DMS153 (cell line): ENCODE measurements at regions not wholly inside any gene's neighbourhood (a gene's known extent, or its start where the extent isn't known, plus 50 kb on each side); places are given as distances from the start of the nearest gene placed in this dataset.

Experiments used
- DNase-seq: peaks from one replicate; lab custom pipeline; 2025; lab: John Stamatoyannopoulos, UW

DNA sequence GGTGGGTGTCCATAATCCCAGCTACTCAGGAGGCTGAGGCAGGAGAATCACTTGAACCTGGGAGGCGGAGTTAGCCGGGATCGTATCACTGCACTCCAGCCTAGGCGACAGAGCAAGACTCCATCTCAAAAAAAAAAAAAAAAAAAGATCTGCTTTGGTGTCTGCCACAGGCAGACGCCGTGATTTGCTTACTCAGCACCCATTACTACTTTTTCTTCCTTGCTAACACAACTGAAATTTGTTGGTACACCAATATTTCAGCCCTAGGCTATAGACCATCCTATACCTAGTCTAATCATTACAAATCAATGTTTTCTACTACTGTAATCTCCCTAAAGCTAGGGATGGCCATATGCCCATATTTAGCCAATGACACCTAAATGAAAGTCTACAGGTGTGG lies 53.5 kb upstream of the PARD3 start:
- no peak for DNase-seq

DNA sequence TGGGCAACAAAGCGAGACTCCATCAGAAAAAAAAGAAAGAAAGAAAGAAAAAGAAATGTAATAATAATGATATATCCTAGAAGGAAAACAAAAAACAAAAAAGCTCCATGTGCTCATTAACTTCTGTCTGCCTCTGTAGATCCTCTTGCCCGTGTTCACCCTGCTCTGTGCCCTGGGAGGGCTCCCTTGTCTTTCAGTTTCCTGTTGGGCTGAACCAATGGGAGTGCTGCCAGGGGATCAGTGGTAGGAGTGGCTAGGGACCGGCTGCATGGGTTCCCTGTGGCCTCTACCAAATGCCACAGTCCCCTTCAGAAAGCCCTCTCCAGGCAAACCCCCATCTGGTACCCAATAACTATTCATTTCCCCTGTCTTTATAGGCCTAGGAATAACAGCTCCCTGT lies 51.8 kb upstream of the PARD3 start:
- DNase-seq = no peak
